ENCODE measurements at regions not wholly inside any gene's neighbourhood (a gene's known extent, or its start where the extent isn't known, plus 50 kb on each side); places are given as distances from the start of the nearest gene placed in this dataset.

DNA sequence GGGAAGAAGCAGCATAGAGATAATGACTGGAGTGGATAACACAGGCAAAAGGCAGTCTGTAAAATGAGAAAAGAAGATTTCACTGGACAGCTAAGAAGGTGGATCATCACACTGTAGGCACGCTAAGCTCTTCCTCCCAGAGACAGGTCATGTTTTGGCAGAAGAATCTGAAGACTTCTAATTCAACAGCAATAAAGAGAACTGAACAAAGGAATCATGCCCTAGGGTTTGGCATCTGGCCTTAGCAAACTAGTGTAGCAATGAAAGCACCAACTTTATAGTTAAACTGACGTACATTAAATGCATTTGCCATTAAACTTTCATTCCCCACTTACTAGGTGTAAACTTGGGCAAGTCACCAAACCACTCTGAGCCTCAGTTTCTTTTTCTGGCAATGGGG, 84.4 kb upstream of the SEM1 start:
- TF ChIP-seq CTCF (IDR thresholded peaks at IDR 0.05) (no peak), POLR2A (IDR thresholded peaks at IDR 0.05) (no peak), POLR2AphosphoS5 (IDR thresholded peaks at IDR 0.05) (no peak), EP300 (IDR thresholded peaks at IDR 0.05) (no peak)

All from stomach (tissue), 4 donors.